Uterus (tissue), 2 donors: ENCODE measurements at regions not wholly inside any gene's neighbourhood (a gene's known extent, or its start where the extent isn't known, plus 50 kb on each side); places are given as distances from the start of the nearest gene placed in this dataset.

ENCODE experiments used
- CTCF ChIP-seq, 4 experiments: fragments of 200-600 bp in 2 of 4; fragments of 450-650 bp in 2 of 4; sonication (generic) in 2 of 4; IDR thresholded peaks; one replicate each; pipeline ENCODE4 v1.5.1; 2016 to 2019; ENCODE audit warnings: antibody characterized with exemption in 4 of 4, mild to moderate bottlenecking in 2 of 4, moderate library complexity in 1 of 4
- POLR2A ChIP-seq, 2 donors: fragments of 450-650 bp; IDR thresholded peaks; one replicate each; pipeline ENCODE4 v1.6.1; 2016; ENCODE audit warnings: antibody characterized with exemption in 2 of 2, mild to moderate bottlenecking in 1 of 2, moderate library complexity in 1 of 2

GRCh38 chr2:242098034-242098433 lies 228.5 kb downstream of the RTP5 start:
- no peak for TF ChIP-seq CTCF (IDR thresholded peaks at IDR 0.05)
- TF ChIP-seq POLR2A (IDR thresholded peaks at IDR 0.05): no peak
